ENCODE measurements at regions not wholly inside any gene's neighbourhood (a gene's known extent, or its start where the extent isn't known, plus 50 kb on each side); places are given as distances from the start of the nearest gene placed in this dataset.

DNA sequence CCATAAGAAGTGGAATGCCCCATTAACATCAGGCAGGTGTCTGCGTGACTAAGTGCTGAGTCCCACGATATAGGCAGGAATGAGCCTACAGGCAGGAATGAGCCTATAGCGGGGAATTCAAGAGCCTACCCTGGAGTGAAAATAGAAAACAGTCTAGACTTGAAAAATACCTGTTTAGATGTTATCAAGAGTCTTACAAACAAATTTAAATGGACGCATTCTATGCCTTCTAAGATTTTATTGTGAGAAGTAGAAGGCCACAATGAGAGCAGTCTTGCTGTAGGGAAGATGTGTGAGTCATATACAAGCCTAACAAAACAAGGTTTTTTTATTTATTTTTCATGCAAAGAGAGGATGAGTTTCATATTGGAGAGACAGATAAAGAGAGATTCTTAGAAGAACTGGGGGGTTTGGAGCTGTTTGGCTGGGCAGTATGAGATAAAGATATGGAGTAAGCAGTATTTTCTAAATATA, 200.8 kb upstream of the ZC3H12C start:
- peak overlapping the region; percentile 9 for H2AFZ ChIP-seq (ENCODE audit: control insufficient read depth, low read length)

DNA sequence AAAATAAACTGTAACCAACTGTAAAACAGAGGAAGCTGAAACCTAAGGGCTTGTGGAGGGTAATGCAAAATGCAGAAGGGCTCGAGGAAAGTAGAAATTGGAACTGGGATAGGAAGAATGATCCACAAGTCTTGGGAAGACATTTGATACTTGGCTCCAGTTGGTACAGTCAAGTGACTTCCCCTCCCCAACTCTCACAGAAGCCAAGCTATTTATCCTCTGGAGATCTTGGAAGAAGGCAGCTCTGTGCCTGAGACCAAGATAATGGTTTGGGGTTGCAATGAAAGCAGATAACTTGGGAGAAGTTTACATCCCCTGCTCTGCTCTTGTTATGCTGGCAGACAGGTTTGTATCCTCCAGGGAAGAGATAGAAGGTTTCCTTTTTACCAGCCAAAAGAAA, 198.9 kb upstream of the ZC3H12C start:
- Histone ChIP-seq H3K27ac (ENCODE audit: control insufficient read depth, insufficient read depth, low read length) (no peak overlapping the region), H3K4me2 (ENCODE audit: control insufficient read depth, extremely low read depth, insufficient read depth, low read depth, low read length) (no peak overlapping the region), H3K4me3 (ENCODE audit: control insufficient read depth in 2 of 3, extremely low read depth in 1 of 3, insufficient read depth in 2 of 3, low read depth in 1 of 3, low read length in 3 of 3) (no peak overlapping the region), H3K27me3 (ENCODE audit: control insufficient read depth, extremely low read depth, insufficient read depth, low read length) (no peaks in the 10 kb centered on the region), H2AFZ (ENCODE audit: control insufficient read depth, low read length) (peak overlapping the region; percentile 44), H4K20me1 (ENCODE audit: control insufficient read depth, extremely low read depth, insufficient read depth, low read length) (no peaks in the 10 kb centered on the region), H3K79me2 (ENCODE audit: control insufficient read depth, insufficient read depth, low read length) (no peaks in the 10 kb centered on the region), H3K4me1 (ENCODE audit: control insufficient read depth, extremely low read depth, insufficient read depth, low read length) (peaks cover 19% of the 10 kb centered on the region), H3K36me3 (ENCODE audit: control insufficient read depth in 2 of 2, extremely low read depth in 1 of 2, insufficient read depth in 2 of 2, low read length in 2 of 2) (no peaks in the 10 kb centered on the region), H3K9me3 (ENCODE audit: control insufficient read depth, low read depth, low read length) (no peaks in the 10 kb centered on the region), H3K9me1 (ENCODE audit: control insufficient read depth, extremely low read depth, insufficient read depth, low read length) (no peaks in the 10 kb centered on the region), H3K9ac (ENCODE audit: control insufficient read depth, extremely low read depth, insufficient read depth, low read length) (no peak overlapping the region)
- no peak for DNase-seq (ENCODE audit: low read depth, low spot score)
- no peak for FAIRE-seq
- dilution Hi-C loops (cut with MboI; ENCODE audit: extremely low pct_ligation_motif_present, low sequenced_read_pairs): no loop called here
- TF ChIP-seq, protein P1, sequence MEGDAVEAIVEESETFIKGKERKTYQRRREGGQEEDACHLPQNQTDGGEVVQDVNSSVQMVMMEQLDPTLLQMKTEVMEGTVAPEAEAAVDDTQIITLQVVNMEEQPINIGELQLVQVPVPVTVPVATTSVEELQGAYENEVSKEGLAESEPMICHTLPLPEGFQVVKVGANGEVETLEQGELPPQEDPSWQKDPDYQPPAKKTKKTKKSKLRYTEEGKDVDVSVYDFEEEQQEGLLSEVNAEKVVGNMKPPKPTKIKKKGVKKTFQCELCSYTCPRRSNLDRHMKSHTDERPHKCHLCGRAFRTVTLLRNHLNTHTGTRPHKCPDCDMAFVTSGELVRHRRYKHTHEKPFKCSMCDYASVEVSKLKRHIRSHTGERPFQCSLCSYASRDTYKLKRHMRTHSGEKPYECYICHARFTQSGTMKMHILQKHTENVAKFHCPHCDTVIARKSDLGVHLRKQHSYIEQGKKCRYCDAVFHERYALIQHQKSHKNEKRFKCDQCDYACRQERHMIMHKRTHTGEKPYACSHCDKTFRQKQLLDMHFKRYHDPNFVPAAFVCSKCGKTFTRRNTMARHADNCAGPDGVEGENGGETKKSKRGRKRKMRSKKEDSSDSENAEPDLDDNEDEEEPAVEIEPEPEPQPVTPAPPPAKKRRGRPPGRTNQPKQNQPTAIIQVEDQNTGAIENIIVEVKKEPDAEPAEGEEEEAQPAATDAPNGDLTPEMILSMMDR (optimal IDR thresholded peaks at IDR 0.05 in 1 of 3, IDR thresholded peaks at IDR 0.05 in 1 of 3, conservative IDR thresholded peaks at IDR 0.05 in 1 of 3; ENCODE audit: extremely low read depth in 1 of 3, insufficient read depth in 2 of 3, low read length in 3 of 3): no peak
- no peak for TF ChIP-seq EZH2 (IDR thresholded peaks at IDR 0.05; ENCODE audit: low read length)

More for the DNA sequence above, 200.8 kb upstream of the ZC3H12C start:
- no peak overlapping the region for H3K9ac ChIP-seq (ENCODE audit: control insufficient read depth, extremely low read depth, insufficient read depth, low read length)
- H3K4me1 ChIP-seq (ENCODE audit: control insufficient read depth, extremely low read depth, insufficient read depth, low read length): peaks cover 19% of the 10 kb centered on the region
- H3K9me1 ChIP-seq (ENCODE audit: control insufficient read depth, extremely low read depth, insufficient read depth, low read length): no peaks in the 10 kb centered on the region
- no peaks in the 10 kb centered on the region for H3K79me2 ChIP-seq (ENCODE audit: control insufficient read depth, insufficient read depth, low read length)
- peak; percentile 90 for FAIRE-seq
- H3K27me3 ChIP-seq (ENCODE audit: control insufficient read depth, extremely low read depth, insufficient read depth, low read length): no peaks in the 10 kb centered on the region
- H3K4me3 ChIP-seq (ENCODE audit: control insufficient read depth in 2 of 3, extremely low read depth in 1 of 3, insufficient read depth in 2 of 3, low read depth in 1 of 3, low read length in 3 of 3): peak overlapping the region in 1 of 3 experiments; percentile 32
- TF ChIP-seq, protein P1 (optimal IDR thresholded peaks at IDR 0.05 in 1 of 3, IDR thresholded peaks at IDR 0.05 in 1 of 3, conservative IDR thresholded peaks at IDR 0.05 in 1 of 3; ENCODE audit: extremely low read depth in 1 of 3, insufficient read depth in 2 of 3, low read length in 3 of 3): peak in 2 of 3 experiments; percentile 31 to 33
- no peak for TF ChIP-seq EZH2 (IDR thresholded peaks at IDR 0.05; ENCODE audit: low read length)
- peak overlapping the region; percentile 17 for H3K4me2 ChIP-seq (ENCODE audit: control insufficient read depth, extremely low read depth, insufficient read depth, low read depth, low read length)
- H3K9me3 ChIP-seq (ENCODE audit: control insufficient read depth, low read depth, low read length): no peaks in the 10 kb centered on the region
- H3K27ac ChIP-seq (ENCODE audit: control insufficient read depth, insufficient read depth, low read length): no peak overlapping the region
- peak; percentile 89 for DNase-seq (ENCODE audit: low read depth, low spot score)
- dilution Hi-C loops (cut with MboI; ENCODE audit: extremely low pct_ligation_motif_present, low sequenced_read_pairs): no loop called here
- no peaks in the 10 kb centered on the region for H3K36me3 ChIP-seq (ENCODE audit: control insufficient read depth in 2 of 2, extremely low read depth in 1 of 2, insufficient read depth in 2 of 2, low read length in 2 of 2)
- H4K20me1 ChIP-seq (ENCODE audit: control insufficient read depth, extremely low read depth, insufficient read depth, low read length): no peaks in the 10 kb centered on the region
